Right cardiac atrium (tissue), 5 donors: ENCODE measurements at regions not wholly inside any gene's neighbourhood (a gene's known extent, or its start where the extent isn't known, plus 50 kb on each side); places are given as distances from the start of the nearest gene placed in this dataset.

Experiments used
- ATAC-seq, 2 donors: fragments of 200-7000 bp; cut with Tn5 transposase; one replicate each; pipeline versions ENCODE4 v1.8.0 to v1.9.1; 2020; ENCODE audit warnings: moderate library complexity in 2 of 2, mild to moderate bottlenecking in 1 of 2
- DNase-seq, 3 donors: peaks; one replicate each; pipeline ENCODE4 v3.0.0-alpha.2; 2020
- H3K27ac ChIP-seq: one replicate; pipeline ENCODE4 v1.5.1; 2013; ENCODE audit warnings: mild to moderate bottlenecking, low read length, control low read depth, moderate library complexity
- H3K27me3 ChIP-seq: one replicate; pipeline ENCODE4 v1.6.1; 2013; ENCODE audit not compliant: control insufficient read depth, insufficient read depth
- H3K4me1 ChIP-seq: one replicate; pipeline ENCODE4 v1.6.1; 2013; ENCODE audit warnings: low read length; ENCODE audit not compliant: control insufficient read depth, insufficient read depth
- H3K4me3 ChIP-seq: one replicate; pipeline ENCODE4 v1.5.1; 2013; ENCODE audit warnings: low read length, control low read depth
- H3K9me3 ChIP-seq: one replicate; pipeline ENCODE4 v1.6.1; 2013; ENCODE audit warnings: low read length; ENCODE audit not compliant: control insufficient read depth
- WGBS: extraction: QIAGEN DNeasy Blood & Tissue Kit; methylation state at CpG from one replicate; pipeline ENCODE4 v1.1.7; 2013; 5-methylcytosine and 5-hydroxymethylcytosine counted together
- intact Hi-C, 4 donors: fragments of 100-400 bp; cut with DNase I; formaldehyde crosslinking; loops; one replicate each; pipeline versions ENCODE4 v1.11.0 to v1.14.0; 2022 to 2023
- donor health status: healthy with polysubstance abuse.
- donor health status: DM: no; HTN: yes; CAD: no.
- donor health status: DM: no; HTN: no; CAD: no.
- donor health status: DM: no; HTN: yes; CAD: no; lungs with severe emphysema.
- donor health status: DM: yes; HTN: yes; CAD: no.

DNA sequence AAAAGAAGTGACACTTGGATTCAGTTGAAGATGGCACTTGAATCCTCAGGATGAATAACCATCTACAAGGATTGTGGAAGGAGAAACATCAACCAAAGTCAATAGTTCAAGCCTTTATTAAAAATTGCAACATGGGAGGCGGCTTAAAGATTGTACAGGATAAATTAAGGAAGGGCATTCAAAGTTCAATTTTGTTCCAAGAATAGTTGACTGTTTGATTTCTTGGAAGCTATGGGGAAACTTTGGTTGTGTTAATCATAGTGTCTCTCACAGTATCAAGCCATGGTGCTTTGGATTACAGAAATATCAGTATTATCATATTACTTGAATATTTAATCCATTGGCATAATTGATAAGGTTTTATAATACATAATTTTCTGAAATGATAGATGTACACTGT, 1844.3 kb downstream of the MAT2B start:
- intact Hi-C loops, result no loop called here
- WGBS, result 72% methylated on average over 1 of the region's 1 CpG
- no peak for DNase-seq

GRCh38 chr5:165351342-165351741, 1845.9 kb downstream of the MAT2B start:
- WGBS, result 79% methylated on average over 5 of the region's 5 CpGs
- no peak for DNase-seq
- no peak for ATAC-seq
- Histone ChIP-seq H3K27ac (no peak overlapping the region), H3K4me3 (no peak overlapping the region), H3K9me3 (no peaks in the 10 kb centered on the region), H3K27me3 (no peaks in the 10 kb centered on the region), H3K4me1 (no peaks in the 10 kb centered on the region)
- intact Hi-C loops, result no loop called here

More for the DNA sequence above, 1844.3 kb downstream of the MAT2B start:
- no peak overlapping the region for H3K27ac ChIP-seq
- H3K4me3 ChIP-seq, result no peak overlapping the region
- H3K27me3 ChIP-seq, result no peaks in the 10 kb centered on the region
- no peaks in the 10 kb centered on the region for H3K4me1 ChIP-seq
- no peaks in the 10 kb centered on the region for H3K9me3 ChIP-seq
- ATAC-seq, result no peak

DNA sequence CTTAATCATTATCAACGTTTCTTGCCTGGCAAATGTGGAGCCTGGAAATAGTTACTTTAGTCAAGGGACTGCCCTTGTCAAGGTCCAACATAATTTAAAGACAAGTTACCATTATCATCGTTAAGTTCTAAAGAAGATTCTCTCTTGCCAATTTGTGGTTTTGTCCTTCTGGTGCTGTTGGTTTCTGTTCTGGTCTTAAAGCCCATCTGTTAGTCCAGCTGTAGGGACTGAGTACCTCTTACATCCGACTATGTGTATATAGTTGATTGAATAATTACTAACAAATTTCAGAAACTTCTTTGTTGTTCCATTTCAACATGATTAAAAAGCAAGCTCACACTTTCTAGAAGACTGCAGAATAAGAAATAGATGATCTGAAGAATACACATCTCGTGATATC, 1854.9 kb downstream of the MAT2B start:
- ATAC-seq, result no peak
- Histone ChIP-seq H3K27ac (no peak overlapping the region), H3K4me1 (no peaks in the 10 kb centered on the region), H3K9me3 (no peaks in the 10 kb centered on the region), H3K27me3 (no peaks in the 10 kb centered on the region), H3K4me3 (no peak overlapping the region)
- intact Hi-C loops, result no loop called here
- no peak for DNase-seq
- 72% methylated on average over 4 of the region's 4 CpGs for WGBS

DNA sequence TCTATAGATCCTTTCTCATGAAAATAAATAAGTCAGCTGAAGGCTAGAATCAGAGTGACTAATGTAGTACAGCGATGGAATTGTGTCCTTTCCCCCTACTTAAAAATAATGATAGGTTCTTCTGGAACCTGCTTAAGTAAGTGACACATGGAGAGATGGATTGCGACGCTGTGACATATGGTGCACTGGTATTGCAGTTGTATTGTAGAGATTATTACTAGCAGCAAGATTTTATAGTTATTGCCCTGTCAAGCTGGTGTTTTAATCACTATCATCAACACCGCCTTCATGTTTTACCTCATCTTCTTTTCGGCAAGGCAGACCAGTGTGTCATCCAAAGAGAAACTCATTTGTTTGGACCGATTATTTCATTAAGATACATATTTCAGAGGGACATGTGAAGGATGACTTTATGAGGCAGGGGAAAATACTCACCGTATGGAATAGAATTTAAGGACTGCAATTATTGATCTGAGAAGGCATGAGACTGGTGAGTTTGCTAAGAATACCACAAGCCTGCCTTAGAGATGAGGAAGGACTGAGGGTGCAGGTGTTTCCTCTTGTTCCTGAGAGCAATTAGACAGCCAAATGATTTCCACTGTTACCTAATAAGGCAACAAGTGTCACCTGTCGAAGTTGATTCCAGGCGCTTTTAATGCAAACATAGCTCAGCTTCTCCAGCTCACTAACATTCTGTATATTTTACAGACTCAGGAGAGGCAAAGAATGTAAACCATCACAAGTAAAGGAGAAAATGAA, 1855.5 kb downstream of the MAT2B start:
- H3K27me3 ChIP-seq, result no peaks in the 10 kb centered on the region
- H3K4me1 ChIP-seq, result no peaks in the 10 kb centered on the region
- H3K4me3 ChIP-seq, result no peak overlapping the region
- intact Hi-C loops, result no loop called here
- H3K9me3 ChIP-seq, result no peaks in the 10 kb centered on the region
- no peak for DNase-seq
- H3K27ac ChIP-seq, result no peak overlapping the region
- 78% methylated on average over 9 of the region's 9 CpGs for WGBS
- no peak for ATAC-seq

- intact Hi-C loops, result no loop called here
- no peaks in the 10 kb centered on the region for H3K4me1 ChIP-seq
- H3K27ac ChIP-seq, result no peak overlapping the region
- H3K9me3 ChIP-seq, result no peaks in the 10 kb centered on the region
- ATAC-seq, result no peak
- H3K27me3 ChIP-seq, result no peaks in the 10 kb centered on the region
- no peak overlapping the region for H3K4me3 ChIP-seq
- DNase-seq, result no peak
- WGBS, result 87% methylated on average over 4 of the region's 4 CpGs
Measured at GRCh38 chr5:165370233-165370632, 1864.8 kb downstream of the MAT2B start.

DNA sequence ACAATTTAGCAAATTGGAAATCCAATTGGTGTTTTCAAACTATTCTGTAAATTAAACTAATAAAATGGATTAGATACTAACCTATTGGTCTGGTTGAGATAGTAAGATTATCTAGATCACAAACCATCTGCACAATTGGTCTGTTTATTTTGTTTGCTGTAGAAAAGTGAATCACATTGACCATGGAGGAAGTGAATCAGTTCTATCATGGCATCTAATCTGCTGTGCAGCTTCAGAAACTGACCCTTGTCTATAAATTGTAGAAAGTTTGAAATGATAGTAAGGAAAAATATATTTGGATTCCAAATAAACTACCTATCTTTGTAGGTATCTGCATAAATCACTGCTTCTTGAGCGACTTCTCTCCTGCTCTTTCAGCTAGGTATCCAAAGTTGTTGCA, 1865.4 kb downstream of the MAT2B start:
- no peak for ATAC-seq
- Histone ChIP-seq H3K4me1 (no peaks in the 10 kb centered on the region), H3K27me3 (no peaks in the 10 kb centered on the region), H3K9me3 (no peaks in the 10 kb centered on the region), H3K4me3 (no peak overlapping the region), H3K27ac (no peak overlapping the region)
- WGBS, result 91% methylated on average over 1 of the region's 1 CpG
- intact Hi-C loops, result no loop called here
- DNase-seq, result no peak

DNA sequence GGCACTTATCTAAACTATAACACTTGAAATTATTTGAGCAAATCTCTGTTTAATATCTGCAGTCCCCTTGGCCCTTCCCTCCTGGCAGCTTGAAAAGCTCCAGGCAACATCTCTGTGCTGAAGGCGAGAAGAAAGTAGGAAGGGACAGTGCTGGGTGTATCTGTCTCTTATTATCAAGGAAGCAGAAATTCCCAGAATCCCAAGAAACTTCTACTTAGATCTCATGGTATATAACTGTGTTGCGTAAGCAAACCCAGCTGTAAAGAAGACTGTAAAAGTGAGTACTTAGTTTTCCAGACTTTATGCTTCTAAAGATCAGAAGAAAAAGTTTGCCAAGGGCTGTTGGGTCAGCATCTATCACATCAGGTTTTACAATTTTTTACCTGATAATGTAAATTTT, 1869.8 kb downstream of the MAT2B start:
- Histone ChIP-seq H3K27ac (no peak overlapping the region), H3K4me1 (no peaks in the 10 kb centered on the region), H3K9me3 (no peaks in the 10 kb centered on the region), H3K4me3 (no peak overlapping the region), H3K27me3 (no peaks in the 10 kb centered on the region)
- DNase-seq, result no peak
- intact Hi-C loops, result no loop called here
- WGBS, result 72% methylated on average over 2 of the region's 2 CpGs
- ATAC-seq, result no peak

- Histone ChIP-seq H3K27me3 (no peaks in the 10 kb centered on the region), H3K4me3 (no peak overlapping the region), H3K4me1 (no peaks in the 10 kb centered on the region), H3K27ac (no peak overlapping the region), H3K9me3 (no peaks in the 10 kb centered on the region)
- intact Hi-C loops, result no loop called here
- no peak for DNase-seq
- ATAC-seq, result no peak
- 47% methylated on average over 2 of the region's 2 CpGs for WGBS
Measured at GRCh38 chr5:165393839-165394238, 1888.4 kb downstream of the MAT2B start.

GRCh38 chr5:165397516-165397915, 1892.1 kb downstream of the MAT2B start:
- intact Hi-C loops, result no loop called here
- no peak for DNase-seq
- Histone ChIP-seq H3K9me3 (no peaks in the 10 kb centered on the region), H3K27ac (no peak overlapping the region), H3K4me1 (no peaks in the 10 kb centered on the region), H3K27me3 (no peaks in the 10 kb centered on the region), H3K4me3 (no peak overlapping the region)
- 43% methylated on average over 1 of the region's 1 CpG for WGBS
- no peak for ATAC-seq

DNA sequence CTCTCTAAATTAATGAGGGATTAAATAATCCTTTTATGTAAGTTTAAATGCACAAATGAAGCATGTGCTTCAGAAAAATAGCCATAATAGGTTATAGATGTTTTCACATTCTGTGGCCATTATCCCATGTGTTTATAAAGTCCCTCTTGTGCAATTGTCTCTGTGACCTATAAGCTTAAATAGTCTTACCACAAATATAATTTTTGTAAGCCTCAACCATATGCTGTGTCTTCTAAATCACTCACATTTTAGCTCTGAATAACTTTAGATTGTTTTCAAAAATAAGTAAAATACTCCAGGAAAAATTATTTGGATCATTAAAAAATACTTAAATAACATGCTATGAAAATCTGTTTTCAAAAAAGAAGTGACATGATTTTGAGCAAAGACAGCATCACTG, 1894.7 kb downstream of the MAT2B start:
- Histone ChIP-seq H3K4me3 (no peak overlapping the region), H3K27ac (no peak overlapping the region), H3K4me1 (no peaks in the 10 kb centered on the region), H3K27me3 (no peaks in the 10 kb centered on the region), H3K9me3 (no peaks in the 10 kb centered on the region)
- DNase-seq, result no peak
- intact Hi-C loops, result no loop called here
- no peak for ATAC-seq

DNA sequence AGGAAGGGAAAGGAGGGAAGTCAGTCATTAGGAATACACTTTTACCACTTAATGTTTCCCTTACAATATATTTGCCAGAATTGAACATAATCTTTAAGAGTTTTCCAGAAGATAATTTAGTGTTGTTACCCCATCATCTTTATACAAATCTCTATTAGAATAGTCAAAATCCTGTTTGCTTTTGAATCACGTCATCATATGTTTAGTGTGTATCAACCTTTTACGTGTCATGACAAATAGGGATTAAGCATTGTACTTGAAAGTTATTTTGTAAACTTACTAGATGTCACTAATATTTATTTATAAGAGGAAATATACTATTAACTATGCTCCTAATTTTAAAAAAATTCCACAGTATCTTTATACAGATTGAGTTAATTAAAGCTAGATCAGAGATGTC, 1899.5 kb downstream of the MAT2B start:
- Histone ChIP-seq H3K27me3 (no peaks in the 10 kb centered on the region), H3K4me1 (no peaks in the 10 kb centered on the region), H3K4me3 (no peak overlapping the region), H3K9me3 (no peaks in the 10 kb centered on the region), H3K27ac (no peak overlapping the region)
- intact Hi-C loops, result no loop called here
- 84% methylated on average over 2 of the region's 2 CpGs for WGBS
- DNase-seq (no peak), ATAC-seq (no peak)

DNA sequence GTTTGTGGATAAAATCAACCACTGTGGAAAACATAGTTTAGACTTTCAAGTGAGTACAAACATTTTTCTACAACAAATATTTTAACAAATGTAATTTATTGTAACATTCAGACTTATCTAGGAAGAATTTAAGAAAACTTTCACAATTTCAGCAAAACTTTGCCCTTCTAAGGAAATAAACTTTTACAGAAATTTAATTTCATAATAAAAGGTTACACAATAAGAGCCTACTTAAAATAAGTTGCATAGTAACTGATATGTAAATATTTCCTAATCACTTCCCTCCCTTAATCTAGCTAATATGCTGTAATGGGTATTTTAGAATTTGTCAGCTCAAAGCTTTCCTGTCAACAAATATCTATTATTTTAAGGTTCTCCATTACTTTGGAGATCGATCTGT, 1899.9 kb downstream of the MAT2B start:
- Histone ChIP-seq H3K27me3 (no peaks in the 10 kb centered on the region), H3K9me3 (no peaks in the 10 kb centered on the region), H3K4me1 (no peaks in the 10 kb centered on the region), H3K27ac (no peak overlapping the region), H3K4me3 (no peak overlapping the region)
- no peak for ATAC-seq
- intact Hi-C loops, result no loop called here
- WGBS, result 44% methylated on average over 1 of the region's 1 CpG
- DNase-seq, result no peak
